Inflammatory macrophage treated with lipopolysaccharide for 4 hours (primary cell): ENCODE measurements at regions not wholly inside any gene's neighbourhood (a gene's known extent, or its start where the extent isn't known, plus 50 kb on each side); places are given as distances from the start of the nearest gene placed in this dataset.

Source experiments
- DNase-seq: peaks from one replicate; pipeline ENCODE4 v3.0.0-alpha.2; 2020

DNA sequence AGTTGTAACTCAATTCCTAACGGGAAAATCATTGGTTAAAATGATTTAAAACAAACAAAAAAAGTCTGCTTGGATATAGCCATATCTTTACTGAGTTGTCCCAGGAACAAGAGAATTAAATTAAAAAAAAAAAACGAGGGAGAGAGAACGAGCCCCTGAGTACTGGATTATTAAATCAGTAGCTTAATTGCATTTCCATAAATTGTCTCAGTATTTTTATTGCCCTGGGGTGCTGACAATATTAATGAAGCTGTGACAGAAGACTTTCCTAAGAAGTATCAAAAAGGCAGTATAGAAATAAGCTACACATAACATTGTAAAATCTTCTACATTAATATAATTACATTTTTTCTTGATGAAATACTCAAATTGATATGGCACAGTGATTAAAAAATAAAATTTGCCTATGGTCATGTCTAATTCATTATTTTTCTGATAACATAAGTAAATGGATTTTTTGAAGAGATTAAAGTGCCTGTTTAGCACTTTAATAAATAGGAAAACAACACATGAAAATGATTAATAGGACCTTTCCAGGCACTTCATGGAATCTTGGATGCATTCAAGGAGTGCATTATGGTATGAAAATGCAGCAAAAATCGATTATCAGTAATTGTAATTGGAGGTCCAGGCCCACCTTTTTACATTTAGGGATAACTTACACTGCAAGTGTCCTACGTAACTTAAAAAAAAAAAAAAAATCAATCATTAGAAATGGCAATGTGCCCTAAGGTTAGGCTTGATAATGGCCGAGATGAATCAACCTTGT, 2233.4 kb downstream of the ARAP2 start:
- DNase-seq = no peak

DNA sequence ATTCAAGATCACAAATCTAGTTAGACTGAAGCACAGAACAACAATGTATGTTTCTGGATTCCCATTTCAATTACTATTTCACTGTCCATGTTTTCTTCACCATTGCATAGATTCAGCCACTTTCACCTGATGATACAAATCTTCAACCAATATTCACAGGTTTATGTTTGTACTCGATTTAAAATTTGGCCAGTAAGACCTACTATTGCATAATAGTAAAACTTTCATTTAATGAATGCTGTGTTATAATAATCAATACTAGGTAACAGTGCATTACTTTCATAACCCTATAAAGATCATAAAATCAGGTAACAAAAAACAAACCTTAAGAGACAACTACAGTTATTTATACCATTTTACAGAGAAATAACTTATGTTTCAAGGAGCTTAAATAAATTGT, 2209.1 kb downstream of the ARAP2 start:
- no peak for DNase-seq

DNA sequence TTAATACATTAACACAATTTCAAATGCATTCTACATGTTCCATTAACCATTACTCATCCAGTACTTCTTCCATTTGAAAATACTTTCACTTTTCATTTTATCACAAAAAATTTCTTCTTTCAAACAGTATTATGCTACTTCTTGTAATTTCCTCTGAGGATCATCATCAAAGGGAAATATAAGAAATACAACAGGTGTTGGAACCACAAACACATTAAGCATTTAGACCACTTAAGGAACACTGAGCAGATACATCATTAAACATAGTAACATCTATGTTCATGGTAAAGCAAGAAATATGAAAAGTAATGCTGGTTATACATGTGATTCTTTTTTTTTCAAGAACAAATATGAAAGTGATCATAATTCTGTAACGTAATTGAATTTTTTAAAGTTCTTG, 2207.0 kb downstream of the ARAP2 start:
- no peak for DNase-seq

DNA sequence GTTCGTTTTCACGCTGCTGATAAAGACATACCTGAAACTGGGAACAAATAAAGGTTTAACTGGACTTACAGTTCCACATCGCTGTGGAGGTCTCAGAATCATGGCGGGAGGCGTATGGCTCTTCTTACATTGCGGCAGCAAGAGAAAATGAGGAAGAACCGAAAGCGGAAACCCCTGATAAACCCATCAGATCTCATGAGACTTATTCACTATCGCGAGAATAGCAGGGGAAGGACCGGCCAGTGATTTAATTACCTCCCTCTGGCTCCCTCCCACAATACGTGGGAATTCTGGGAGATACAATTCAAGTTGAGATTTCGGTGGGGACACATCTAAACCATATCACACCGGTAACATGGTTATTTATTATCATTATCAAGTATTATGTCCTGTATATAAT, 2204.5 kb downstream of the ARAP2 start:
- no peak for DNase-seq

DNA sequence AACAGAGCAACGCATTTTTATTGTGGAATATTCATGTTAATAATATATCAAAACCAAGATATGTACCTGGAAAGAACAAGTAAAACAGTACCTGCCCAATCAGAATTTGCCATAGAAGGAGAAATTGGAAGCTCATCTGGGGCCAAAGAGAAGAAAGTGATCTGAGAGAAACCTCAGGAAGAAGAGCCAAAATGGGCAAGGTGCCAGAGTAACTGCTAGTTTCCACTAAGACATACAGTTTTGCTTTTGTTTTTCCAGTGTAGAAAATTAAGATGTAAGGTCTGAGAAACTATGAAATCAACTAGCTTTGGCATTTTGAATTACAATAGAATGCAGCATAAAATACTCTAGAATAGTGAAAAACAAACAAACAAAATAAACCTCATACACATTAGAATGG, 2201.2 kb downstream of the ARAP2 start:
- DNase-seq = no peak

DNA sequence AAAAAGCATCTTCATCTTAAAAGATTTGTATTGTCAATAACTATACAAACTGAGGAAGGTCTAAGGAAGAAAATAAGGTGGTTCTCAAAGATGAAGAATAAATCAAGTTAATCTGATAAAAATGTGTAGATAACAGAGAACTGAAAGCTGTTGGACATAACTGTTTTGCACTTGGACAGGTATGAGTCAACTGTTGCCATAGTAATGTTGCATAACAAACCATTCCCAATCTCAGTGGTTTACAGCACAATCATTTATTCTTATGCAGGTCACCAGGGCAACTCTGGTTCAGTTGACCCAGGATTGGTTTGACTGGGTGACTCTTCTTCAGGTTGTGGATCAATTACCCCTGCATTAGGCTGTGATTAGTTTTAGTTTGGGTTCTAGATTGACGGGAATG, 2197.7 kb downstream of the ARAP2 start:
- DNase-seq = no peak

DNA sequence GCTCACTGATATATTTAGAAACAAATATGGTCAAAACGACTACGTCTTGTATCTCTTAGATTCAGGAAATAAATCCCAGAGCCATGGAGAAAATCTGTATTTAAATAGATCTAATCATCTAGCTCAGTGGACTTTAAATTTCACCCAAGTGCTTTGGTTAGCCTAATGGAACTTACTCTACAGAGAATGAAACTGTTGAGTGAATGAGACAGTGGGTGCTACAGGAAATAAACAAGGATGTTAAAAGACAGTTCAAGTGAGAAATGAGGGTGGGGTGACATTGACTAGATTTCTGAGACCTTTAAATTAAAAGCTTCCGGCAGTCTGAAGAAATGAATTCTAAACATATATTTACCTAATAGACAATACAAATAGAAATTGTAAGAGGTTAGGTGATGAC, 2197.0 kb downstream of the ARAP2 start:
- DNase-seq = no peak

DNA sequence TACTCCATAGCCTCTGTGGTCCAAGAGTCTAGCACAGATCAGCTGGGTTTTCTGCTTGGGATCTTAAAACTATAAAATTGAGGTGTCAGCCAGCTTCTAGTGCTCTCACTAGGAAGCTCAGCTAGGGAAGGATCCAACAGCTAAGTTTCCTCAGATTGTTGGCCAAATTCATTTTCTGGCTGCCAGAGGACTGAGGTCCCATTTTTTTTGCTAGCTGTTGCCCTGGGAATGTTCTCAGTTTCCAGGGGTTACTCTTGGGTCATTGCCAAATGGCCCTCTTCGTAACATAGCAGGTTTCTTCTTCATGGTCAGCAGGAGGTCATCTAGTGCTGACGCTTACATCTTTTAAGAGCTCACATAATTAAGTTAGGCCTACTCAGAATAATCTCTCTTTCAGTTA, 2178.2 kb downstream of the ARAP2 start:
- no peak for DNase-seq

DNA sequence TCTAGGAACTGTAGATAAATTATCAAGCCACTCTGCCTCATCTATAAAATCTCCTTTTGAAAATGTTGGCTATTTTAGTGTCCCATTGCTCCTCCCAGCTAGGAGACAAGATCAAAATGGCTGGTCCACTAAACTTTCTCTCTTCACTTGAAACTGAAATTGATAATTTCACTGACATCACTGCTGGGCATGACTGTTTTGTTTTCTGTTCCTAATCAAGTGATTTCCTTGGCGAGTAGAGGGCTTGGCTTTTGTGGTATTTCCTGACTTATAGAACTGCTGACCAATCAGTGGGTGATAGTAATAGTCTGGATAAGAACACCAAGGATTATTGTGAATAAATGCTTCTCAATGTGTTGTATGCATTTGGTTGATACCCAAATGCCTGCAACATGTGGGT, 2152.9 kb downstream of the ARAP2 start:
- DNase-seq = no peak

DNA sequence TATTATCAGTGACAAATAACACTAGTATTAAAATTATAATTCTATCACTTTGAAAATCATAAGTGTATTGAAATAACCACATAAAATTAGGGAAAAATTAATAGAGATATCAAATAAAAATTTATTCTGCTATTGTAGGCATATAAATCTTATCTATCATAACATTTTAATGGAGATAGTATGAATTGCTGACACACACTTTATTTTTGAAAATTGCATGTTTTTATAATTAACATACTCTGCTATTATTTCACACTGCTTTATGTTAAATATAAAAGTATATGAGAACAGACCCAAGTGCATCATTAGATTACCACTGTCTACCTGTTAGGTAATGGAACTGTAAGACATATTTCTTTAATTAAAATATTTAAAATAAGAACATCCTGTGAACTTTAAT, 2150.2 kb downstream of the ARAP2 start:
- no peak for DNase-seq

DNA sequence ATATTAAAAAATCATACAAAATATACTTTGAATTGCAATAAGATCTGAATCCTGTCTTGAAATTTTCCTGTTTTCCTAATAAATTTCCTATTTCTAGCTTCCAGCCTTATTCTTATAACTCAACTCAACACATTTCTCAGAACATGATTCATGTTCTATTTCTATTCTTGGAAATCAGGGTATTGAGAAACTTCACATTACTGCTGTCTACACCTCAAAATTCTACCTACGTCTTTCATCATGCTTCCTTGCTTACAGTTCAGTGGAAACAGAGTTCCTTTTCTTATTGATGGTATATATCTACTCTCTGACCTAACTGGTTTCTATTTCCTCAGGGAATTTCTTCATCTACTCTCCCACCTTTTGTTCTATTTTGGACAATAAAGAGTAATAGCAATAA, 2139.0 kb downstream of the ARAP2 start:
- DNase-seq = no peak

DNA sequence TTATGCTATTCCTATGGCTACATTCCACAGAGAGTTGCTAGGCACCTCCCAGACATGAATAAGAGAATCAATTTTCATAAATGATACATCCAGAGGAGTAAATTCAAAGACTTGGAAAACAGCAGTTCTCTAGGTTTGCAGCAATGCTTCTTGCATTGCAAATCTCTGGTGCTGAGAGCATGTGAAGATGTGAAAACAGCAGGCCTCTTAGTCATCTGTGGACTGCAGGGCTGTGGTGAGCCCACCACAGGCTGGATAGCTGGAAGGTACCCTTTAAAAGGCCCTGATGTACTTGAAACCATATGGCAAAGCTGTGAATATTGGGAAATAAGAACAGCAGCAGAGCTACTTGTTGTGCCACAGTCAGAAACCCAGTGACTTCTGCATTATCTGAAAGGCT, 2135.9 kb downstream of the ARAP2 start:
- no peak for DNase-seq

DNA sequence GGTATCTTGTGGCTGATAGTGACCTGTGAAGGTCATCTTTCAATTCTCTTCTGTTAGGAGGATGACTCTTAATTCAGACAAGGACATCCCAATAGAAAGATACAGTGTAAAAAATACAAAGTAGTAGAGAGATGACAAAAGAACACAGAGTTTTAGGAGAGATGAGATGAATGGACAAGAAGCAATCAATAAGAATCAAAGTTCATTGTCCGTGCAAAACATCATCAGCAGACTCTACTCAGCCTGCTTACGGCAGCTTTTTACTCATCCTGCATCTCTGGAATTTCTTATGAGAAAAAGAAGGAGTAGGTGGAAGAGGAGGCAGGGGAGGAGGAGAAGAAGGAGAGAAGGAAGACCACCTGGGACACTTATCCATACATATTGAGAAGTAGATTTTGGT, 2131.7 kb downstream of the ARAP2 start:
- DNase-seq = no peak

DNA sequence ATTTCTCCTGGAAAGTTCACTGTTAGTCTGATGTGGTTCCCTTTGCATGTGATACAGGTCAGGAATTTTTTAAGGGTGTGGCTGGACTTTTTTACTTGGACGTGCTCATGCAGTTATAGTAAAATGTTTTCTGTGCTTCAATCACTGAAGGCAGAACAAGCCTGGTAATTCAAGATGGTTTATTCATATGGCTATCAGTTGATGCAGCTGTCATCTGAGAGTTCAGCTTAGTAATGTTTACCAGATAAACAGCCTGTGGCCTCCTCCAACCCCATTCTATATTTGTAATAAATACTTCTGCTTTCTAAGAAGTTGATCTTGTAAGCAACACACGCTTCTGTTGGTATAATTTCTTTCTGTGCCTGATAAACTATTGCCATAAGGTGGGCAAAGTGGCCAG, 2105.9 kb downstream of the ARAP2 start:
- DNase-seq = no peak

DNA sequence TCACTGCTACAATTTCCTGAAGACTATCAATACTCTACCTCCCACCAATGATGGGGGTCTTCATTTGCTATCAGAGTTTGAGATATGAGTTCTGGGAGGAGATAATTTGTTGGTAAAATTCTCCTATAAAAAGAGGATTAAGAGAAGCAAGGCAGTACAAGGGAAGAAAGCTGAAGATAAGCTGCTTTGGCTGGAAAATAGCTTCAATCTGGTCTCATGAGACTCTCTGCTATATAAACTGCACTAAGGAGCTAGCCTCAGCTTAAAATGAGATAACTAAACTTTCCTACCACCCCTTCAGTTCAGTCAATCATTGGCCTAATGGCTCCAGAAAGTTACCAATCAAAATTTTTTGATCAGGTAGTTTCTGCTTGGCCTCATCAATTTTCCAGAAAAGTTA, 2105.0 kb downstream of the ARAP2 start:
- DNase-seq = no peak

DNA sequence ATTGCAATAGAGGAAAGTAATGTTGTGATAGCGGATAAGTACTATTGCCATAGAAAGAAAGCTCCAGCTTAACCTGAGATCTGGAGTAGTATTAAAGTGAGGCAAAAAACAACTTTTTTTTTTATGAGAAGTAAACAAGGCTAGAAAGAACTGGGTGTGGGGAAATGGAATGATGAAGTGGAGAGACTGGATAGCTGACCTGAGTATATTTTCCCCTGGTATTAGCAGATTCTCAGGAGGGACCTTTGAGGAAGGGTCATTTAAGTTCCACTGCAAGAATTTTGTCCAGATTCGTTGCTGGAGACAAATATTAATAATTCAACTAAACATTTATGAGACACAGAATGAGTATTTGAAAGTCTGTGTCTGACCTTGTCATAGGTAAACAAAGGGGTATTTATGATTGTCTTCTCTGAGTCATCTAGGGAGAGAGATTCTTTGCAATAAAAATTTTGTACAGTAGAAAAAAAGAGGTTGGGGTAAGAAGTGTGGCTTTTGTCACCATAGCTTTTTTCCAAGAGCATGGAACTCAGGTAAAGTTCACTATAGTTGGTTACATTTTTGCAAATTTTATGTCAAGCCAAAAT, 2095.9 kb downstream of the ARAP2 start:
- no peak for DNase-seq

DNA sequence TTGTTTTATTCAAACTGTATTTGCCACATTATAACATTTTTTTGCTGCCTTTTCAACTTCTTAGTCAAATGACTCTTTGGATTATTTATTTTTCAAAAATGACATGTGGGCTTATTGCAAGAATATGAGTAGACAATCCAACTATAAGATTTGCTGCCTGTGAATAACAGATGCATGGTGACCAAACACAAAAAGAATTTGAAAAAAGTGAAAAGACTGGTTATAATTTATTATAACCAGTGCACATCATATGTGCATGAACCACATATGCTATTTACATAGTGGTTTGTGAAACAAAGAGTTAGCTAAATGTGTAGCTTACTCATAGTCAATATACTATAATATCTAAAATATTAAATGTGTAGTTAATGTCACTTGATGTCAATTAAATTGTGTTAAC, 2086.8 kb downstream of the ARAP2 start:
- no peak for DNase-seq

DNA sequence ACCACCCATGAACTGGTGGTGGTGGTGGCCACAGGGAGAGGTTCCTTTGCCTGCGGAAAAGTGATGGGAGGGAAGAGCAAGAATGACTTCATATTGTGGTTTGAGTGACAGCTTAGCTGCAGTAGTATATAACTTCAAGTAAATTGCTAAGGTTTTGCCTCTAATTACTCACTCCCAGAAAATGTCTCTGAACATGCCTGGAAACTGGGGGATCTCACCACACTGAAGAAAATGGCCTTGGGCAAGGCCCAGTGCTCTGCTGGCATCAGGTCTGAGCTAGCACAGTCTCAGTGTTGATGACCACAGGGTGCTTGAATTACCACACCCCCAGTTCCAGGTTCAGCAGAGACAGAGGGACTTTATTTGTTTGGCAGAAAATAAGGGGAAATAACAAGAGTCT, 2085.4 kb downstream of the ARAP2 start:
- no peak for DNase-seq

DNA sequence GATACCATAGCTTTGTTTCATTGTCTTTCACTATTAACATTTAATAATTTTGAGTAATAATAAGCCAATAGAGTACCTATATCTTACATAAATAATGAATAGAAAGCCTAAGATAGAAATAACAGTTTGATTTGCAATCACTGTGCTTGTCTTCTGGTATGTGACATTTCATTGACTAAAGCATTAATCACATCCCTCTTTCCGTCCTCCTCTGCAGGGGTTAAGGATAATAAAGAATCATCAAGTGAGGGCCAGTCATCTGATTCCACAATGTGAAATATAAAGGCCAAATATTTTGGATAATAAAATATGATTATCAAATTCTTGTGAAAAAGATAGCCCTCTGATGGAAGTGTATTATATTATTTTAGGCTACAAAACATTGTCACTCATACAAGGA, 2073.4 kb downstream of the ARAP2 start:
- DNase-seq = no peak

DNA sequence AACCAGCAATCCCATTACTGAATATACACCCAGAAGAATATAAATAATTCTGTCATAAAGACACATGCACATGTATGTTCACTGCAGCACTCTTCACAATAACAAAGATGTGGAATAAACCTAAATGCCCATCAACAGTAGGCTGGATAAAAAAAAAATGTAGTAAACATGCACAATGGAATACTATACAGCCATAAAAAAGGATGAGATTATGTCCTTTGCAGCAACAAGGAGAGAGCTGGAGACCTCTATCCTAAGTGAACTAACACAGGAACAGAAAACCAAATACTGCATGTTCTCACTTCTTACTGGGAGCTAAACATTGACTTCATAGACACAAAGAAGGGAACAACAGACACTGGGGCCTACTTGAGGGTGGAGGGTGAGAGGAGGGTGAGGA, 2067.7 kb downstream of the ARAP2 start:
- no peak for DNase-seq

DNA sequence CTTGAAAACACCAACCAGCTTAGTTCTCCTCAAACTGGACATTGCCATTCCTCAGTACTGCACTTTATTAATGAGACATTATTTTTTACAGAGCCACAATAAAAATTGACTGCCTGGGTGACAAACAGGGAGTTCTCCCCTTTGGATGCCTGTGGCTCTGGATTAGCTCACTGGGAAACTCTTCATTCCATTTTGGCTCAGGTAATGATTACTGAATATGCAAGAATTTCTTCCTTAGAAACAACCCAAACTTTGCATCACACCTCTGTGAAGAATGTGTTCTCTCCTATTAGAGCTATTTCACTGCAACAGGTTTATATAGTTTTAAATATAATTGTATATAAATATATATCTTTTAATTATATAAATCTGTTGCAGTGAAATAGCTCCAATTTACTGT, 2065.8 kb downstream of the ARAP2 start:
- DNase-seq = no peak

DNA sequence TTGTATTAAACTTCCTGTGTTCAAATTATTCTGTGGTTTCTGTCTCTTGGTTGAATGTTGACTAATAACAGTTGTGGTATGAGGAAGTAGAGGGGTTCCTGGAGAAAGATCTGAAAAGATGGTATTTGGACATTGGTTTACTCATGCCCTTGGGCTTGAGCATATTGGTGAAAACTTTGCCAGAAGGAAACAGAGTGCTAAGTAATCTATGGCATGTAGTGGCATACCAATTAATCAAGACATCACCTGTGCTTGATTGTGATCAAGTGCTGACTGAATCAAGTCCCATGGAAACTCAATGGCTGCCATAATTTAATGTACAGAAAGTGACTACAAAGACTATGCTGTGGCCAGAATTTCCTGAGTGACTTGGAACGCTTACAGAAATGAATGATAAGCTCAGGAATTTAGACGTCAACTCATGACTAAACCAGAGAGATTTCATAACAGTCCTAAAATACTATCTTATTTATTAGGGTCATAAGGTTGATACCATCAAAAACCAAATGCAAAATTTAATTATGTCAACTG, 2062.9 kb downstream of the ARAP2 start:
- DNase-seq = no peak

DNA sequence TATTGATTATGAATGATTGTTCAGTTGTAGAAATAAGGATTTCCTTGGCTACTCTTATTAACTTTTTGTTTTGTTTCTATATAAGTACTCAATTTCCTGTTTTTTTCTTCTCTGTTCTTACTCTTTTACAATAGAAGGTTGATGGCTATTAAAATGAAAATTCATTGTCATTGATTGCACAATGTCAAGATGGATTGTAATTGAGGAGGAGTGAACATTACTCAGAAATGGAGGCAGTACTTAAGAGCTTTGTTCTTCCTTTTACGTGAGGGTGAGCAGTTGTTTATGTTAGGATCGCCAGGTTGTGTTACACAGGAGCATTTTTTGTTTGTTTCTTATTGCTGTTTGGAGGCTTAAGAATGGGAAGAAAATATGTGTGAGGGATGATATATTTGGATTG, 2062.4 kb downstream of the ARAP2 start:
- DNase-seq = no peak

DNA sequence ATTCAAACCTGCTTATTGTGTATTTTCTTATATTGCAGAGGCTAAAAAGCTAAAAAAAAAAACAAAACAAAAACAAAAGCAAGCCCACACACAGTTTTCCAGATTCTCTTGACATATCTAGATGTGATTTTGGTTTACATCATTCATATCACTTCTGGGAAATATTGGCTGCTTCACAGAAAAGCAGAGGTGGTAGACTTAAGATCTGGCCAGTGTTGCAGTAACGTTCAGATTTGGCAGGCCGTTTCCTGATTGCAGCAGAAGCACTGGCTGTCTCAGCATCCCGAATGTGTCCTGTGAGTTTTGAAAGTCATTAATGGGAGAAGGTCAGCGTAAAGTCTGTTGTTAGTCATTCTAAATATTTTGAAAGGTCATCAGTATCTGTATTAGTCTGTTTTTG, 2062.0 kb downstream of the ARAP2 start:
- no peak for DNase-seq

DNA sequence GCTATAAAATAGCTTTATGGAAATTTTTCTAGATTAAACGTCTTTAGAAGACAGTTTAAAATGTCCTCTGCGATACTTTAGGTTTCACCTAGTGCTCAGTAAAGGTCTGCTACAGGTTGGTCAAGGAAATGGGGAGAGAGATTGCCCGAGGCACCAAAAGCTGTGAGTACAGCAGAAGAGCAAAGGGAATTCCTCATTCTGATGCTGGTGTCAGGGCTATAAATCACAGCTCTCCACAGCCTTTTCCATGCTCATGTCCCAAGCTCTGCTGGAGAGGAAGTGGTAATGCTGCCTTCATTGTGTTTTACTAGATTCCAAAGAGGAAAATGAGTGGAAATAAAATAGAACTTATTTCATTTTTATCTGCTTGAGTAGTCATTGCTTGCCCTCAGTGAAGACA, 2060.4 kb downstream of the ARAP2 start:
- no peak for DNase-seq
